Stimulated activated naive CD8-positive, alpha-beta T cell treated with anti-CD3 and anti-CD28 coated beads, Interleukin-15, Interleukin-2, amounts not matched to agents 100 U/mL and 50 U/mL, for 24 hours (primary cell): ENCODE measurements at regions not wholly inside any gene's neighbourhood (a gene's known extent, or its start where the extent isn't known, plus 50 kb on each side); places are given as distances from the start of the nearest gene placed in this dataset.

Experiments
- ATAC-seq: fragments of 150-1000 bp; cut with Tn5 transposase; one replicate; pipeline ENCODE4 v1.10.0; 2021
- DNase-seq: peaks from one replicate; pipeline ENCODE4 v3.0.0; 2021

- DNase-seq (peak; percentile 62), ATAC-seq (peak; percentile 83)
These were observed 50.0 kb upstream of the SLC19A1 start for GRCh38 chr21:45592208-45592619.

- ATAC-seq (no peak), DNase-seq (no peak)
These were observed 50.4 kb upstream of the SLC19A1 start for GRCh38 chr21:45592626-45593134.

- DNase-seq, result no peak
- no peak for ATAC-seq
These were observed 50.1 kb upstream of the PCBP3 start for GRCh38 chr21:45593162-45594022.
